Smooth muscle cell (in vitro differentiated cells): ENCODE measurements at regions not wholly inside any gene's neighbourhood (a gene's known extent, or its start where the extent isn't known, plus 50 kb on each side); places are given as distances from the start of the nearest gene placed in this dataset.

Experiments
- DNase-seq: peaks from one replicate; lab custom pipeline; 2025; ENCODE audit not compliant: unreplicated experiment; lab: John Stamatoyannopoulos, UW
- H2AFZ ChIP-seq: fragments of 200-600 bp; sonication (generic); 2 replicates; pipeline ENCODE4 v1.6.0; 2016; ENCODE audit warnings: antibody characterized with exemption, low read depth, mild to moderate bottlenecking
- H3F3A ChIP-seq: fragments of 200-600 bp; sonication (generic); 2 replicates; pipeline ENCODE4 v1.6.0; 2017; ENCODE audit warnings: antibody characterized with exemption, low read depth
- H3K27ac ChIP-seq: fragments of 200-600 bp; sonication (generic); 2 replicates; pipeline ENCODE4 v1.5.1; 2016; ENCODE audit warnings: low read depth, mild to moderate bottlenecking
- H3K27me3 ChIP-seq: fragments of 200-600 bp; sonication (generic); 2 replicates; pipeline ENCODE4 v1.6.1; 2016; ENCODE audit warnings: low read depth, mild to moderate bottlenecking
- H3K36me3 ChIP-seq: fragments of 200-600 bp; sonication (generic); 2 replicates; pipeline ENCODE4 v1.5.1; 2016; ENCODE audit warnings: low read depth
- H3K4me1 ChIP-seq: fragments of 200-600 bp; sonication (generic); 2 replicates; pipeline ENCODE4 v1.5.1; 2016; ENCODE audit warnings: low read depth
- H3K4me2 ChIP-seq: fragments of 200-600 bp; sonication (generic); 2 replicates; pipeline ENCODE4 v1.6.0; 2016; ENCODE audit warnings: mild to moderate bottlenecking
- H3K4me3 ChIP-seq: fragments of 200-600 bp; sonication (generic); 2 replicates; pipeline ENCODE4 v1.5.1; 2016; ENCODE audit warnings: mild to moderate bottlenecking
- H3K79me2 ChIP-seq: fragments of 200-600 bp; sonication (generic); 2 replicates; pipeline ENCODE4 v1.6.0; 2016; ENCODE audit warnings: low read depth, mild to moderate bottlenecking
- H3K9ac ChIP-seq: fragments of 200-600 bp; sonication (generic); 2 replicates; pipeline ENCODE4 v1.6.0; 2016; ENCODE audit warnings: low read depth
- H3K9me3 ChIP-seq: fragments of 200-600 bp; sonication (generic); replicated peaks from 2 replicates; pipeline ENCODE4 v1.5.1; 2016; ENCODE audit warnings: low read depth
- H4K20me1 ChIP-seq: fragments of 200-600 bp; sonication (generic); 2 replicates; pipeline ENCODE4 v1.6.0; 2016; ENCODE audit warnings: low read depth
- WGBS: methylation state at CpG from one replicate; pipeline ENCODE4 v1.1.7; 2016; ENCODE audit warnings: low lambda C conversion rate; 5-methylcytosine and 5-hydroxymethylcytosine counted together
- TF ChIP-seq, protein P1 (sequence below): fragments of 200-600 bp; sonication (generic); IDR thresholded peaks from 2 replicates; pipeline ENCODE4 v1.5.1; 2017; ENCODE audit warnings: borderline replicate concordance, mild to moderate bottlenecking, antibody characterized with exemption; ENCODE audit not compliant: insufficient read depth, poor library complexity, severe bottlenecking

DNA sequence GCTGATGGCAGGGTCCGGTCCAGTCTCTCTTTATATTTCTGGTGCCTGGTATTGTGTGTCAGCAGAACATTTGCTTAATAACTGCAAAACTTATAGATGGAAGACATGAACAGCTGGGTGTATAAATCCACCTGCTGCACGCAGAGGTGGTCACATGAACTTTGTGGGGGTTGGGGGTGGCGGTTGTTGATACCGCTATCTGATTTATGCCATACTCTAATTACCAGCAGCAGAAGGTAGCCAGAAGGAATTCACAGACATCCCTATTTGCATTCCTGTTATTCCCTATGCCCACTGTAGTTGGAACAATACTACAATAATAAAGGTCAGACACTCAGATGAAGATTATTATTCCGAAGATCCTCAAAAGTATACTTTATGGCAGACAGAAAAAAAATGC is 121.6 kb upstream of the PUDP start:
- 87% methylated on average over 5 of the region's 5 CpGs for WGBS

DNA sequence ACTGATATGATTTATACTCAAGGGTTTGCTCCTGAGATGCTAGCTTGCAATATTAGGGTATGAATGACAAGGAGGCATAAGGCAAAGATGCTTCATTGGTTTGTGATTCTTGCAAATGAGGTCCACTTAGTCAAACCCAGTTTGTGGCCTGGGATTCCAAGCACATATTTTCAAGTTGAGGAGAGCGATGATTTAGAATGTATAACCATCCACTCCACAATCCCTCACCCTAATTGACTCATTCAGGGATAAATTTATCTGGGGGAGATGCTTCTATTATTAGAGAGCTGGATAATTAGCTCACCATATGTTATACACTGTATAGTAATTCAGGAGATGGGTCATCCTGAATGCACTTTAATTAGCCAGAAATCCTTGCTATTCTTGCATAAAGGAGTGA is 118.3 kb upstream of the PUDP start:
- Histone ChIP-seq H3K4me3 (no peak overlapping the region), H3K4me1 (no peaks in the 10 kb centered on the region), H3K9ac (no peak overlapping the region), H4K20me1 (no peaks in the 10 kb centered on the region), H3K36me3 (no peaks in the 10 kb centered on the region), H3K27ac (no peak overlapping the region), H3F3A (no peaks in the 10 kb centered on the region), H2AFZ (no peak overlapping the region), H3K4me2 (no peak overlapping the region), H3K9me3 (no peaks in the 10 kb centered on the region), H3K27me3 (no peaks in the 10 kb centered on the region), H3K79me2 (no peaks in the 10 kb centered on the region)
- TF ChIP-seq, protein P1, sequence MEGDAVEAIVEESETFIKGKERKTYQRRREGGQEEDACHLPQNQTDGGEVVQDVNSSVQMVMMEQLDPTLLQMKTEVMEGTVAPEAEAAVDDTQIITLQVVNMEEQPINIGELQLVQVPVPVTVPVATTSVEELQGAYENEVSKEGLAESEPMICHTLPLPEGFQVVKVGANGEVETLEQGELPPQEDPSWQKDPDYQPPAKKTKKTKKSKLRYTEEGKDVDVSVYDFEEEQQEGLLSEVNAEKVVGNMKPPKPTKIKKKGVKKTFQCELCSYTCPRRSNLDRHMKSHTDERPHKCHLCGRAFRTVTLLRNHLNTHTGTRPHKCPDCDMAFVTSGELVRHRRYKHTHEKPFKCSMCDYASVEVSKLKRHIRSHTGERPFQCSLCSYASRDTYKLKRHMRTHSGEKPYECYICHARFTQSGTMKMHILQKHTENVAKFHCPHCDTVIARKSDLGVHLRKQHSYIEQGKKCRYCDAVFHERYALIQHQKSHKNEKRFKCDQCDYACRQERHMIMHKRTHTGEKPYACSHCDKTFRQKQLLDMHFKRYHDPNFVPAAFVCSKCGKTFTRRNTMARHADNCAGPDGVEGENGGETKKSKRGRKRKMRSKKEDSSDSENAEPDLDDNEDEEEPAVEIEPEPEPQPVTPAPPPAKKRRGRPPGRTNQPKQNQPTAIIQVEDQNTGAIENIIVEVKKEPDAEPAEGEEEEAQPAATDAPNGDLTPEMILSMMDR: no peak
- DNase-seq: no peak
- WGBS: 76% methylated on average over 1 of the region's 1 CpG

More for the DNA sequence above, 121.6 kb upstream of the PUDP start:
- Histone ChIP-seq H3K4me3 (no peak overlapping the region), H2AFZ (no peak overlapping the region), H3K4me2 (no peak overlapping the region), H3K27ac (no peak overlapping the region), H3K36me3 (no peaks in the 10 kb centered on the region), H4K20me1 (no peaks in the 10 kb centered on the region), H3K9me3 (no peaks in the 10 kb centered on the region), H3K27me3 (no peaks in the 10 kb centered on the region), H3K4me1 (no peaks in the 10 kb centered on the region), H3K9ac (no peak overlapping the region), H3F3A (no peaks in the 10 kb centered on the region), H3K79me2 (no peaks in the 10 kb centered on the region)
- TF ChIP-seq, protein P1: no peak
- no peak for DNase-seq

DNA sequence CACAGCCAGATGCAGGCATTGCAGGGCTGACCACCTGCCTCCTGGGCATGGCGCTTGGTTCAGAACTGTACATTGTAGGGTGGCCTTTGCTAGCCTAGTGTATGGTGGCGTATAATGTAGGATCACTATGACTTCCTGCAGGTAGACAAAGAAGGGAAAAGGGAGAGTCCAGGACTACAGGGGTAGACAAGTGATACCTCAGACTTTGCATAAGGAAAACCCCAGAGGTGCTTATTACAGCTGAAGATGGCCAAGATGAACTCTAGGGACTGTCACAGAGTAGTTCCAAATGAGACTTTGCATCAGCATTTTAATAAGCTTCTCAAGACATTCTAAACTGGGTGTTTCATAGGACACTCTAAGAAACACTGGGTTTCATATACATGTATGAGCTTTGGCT is 116.4 kb upstream of the PUDP start:
- no peaks in the 10 kb centered on the region for H3F3A ChIP-seq
- H3K36me3 ChIP-seq: no peaks in the 10 kb centered on the region
- H3K4me3 ChIP-seq: no peak overlapping the region
- H3K79me2 ChIP-seq: no peaks in the 10 kb centered on the region
- no peak for DNase-seq
- TF ChIP-seq, protein P1: no peak
- no peak overlapping the region for H2AFZ ChIP-seq
- H3K27me3 ChIP-seq: no peaks in the 10 kb centered on the region
- WGBS: 75% methylated on average over 2 of the region's 2 CpGs
- H3K9me3 ChIP-seq: no peaks in the 10 kb centered on the region
- H3K4me1 ChIP-seq: no peaks in the 10 kb centered on the region
- H3K9ac ChIP-seq: no peak overlapping the region
- H3K4me2 ChIP-seq: no peak overlapping the region
- H3K27ac ChIP-seq: no peak overlapping the region
- no peaks in the 10 kb centered on the region for H4K20me1 ChIP-seq

DNA sequence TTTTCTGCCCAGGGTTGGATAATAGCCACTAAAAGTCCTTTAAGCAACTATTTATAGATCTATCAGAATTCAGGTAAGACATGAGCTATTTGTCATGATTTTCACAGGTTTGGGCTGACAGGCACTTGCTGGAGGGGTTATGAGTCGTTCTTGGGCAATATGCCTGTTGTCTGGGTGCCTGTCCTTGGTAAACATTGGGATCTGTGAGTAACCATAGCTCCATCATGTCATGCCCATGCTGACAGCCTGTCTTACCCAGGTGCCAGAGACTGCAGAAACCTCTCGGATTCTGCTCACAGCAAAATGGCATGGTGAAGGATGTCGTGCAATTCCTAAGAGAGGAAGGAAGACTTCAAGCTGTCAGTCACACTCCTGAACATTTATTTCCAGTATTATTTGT is 116.0 kb upstream of the PUDP start:
- Histone ChIP-seq H2AFZ (no peak overlapping the region), H3K4me3 (no peak overlapping the region), H3K4me1 (no peaks in the 10 kb centered on the region), H3K27ac (no peak overlapping the region), H3K79me2 (no peaks in the 10 kb centered on the region), H3K9ac (no peak overlapping the region), H3F3A (no peaks in the 10 kb centered on the region), H4K20me1 (no peaks in the 10 kb centered on the region), H3K9me3 (no peaks in the 10 kb centered on the region), H3K36me3 (no peaks in the 10 kb centered on the region), H3K27me3 (no peaks in the 10 kb centered on the region), H3K4me2 (no peak overlapping the region)
- TF ChIP-seq, protein P1: no peak
- 63% methylated on average over 3 of the region's 3 CpGs for WGBS
- no peak for DNase-seq
